H1 (cell line): ENCODE measurements at regions not wholly inside any gene's neighbourhood (a gene's known extent, or its start where the extent isn't known, plus 50 kb on each side); places are given as distances from the start of the nearest gene placed in this dataset.

ENCODE experiments used
- CHD1 ChIP-seq: IDR thresholded peaks from 2 replicates; pipeline ENCODE4 v1.6.1; 2012; ENCODE audit warnings: low read depth, low read length, improper control_type of control experiment
- EGR1 ChIP-seq: IDR thresholded peaks from 2 replicates; pipeline ENCODE4 v1.6.1; 2011; ENCODE audit warnings: low read depth, low read length, borderline replicate concordance
- EZH2 ChIP-seq: fragments of 200-600 bp; sonication (generic); IDR thresholded peaks from 2 replicates; pipeline ENCODE4 v1.7.1; 2012; ENCODE audit warnings: low read depth, mild to moderate bottlenecking, moderate library complexity, low read length, inconsistent platforms; ENCODE audit not compliant: severe bottlenecking
- POLR2A ChIP-seq, 2 experiments: IDR thresholded peaks; 1 replicate in 1 of 2; 2 replicates in 1 of 2; pipeline ENCODE4 v1.6.1; 2011; ENCODE audit warnings: low read depth in 2 of 2, low read length in 2 of 2, mild to moderate bottlenecking in 2 of 2; ENCODE audit errors: control extremely low read depth in 1 of 2
- RAD21 ChIP-seq, 2 experiments: IDR thresholded peaks in 1 of 2; conservative IDR thresholded peaks in 1 of 2; 2 replicates each; pipeline ENCODE4 v1.6.1; 2011; ENCODE audit warnings: low read depth in 2 of 2, low read length in 2 of 2, improper control_type of control experiment in 1 of 2, inconsistent platforms in 1 of 2, mild to moderate bottlenecking in 1 of 2, moderate library complexity in 1 of 2
- RFX5 ChIP-seq: IDR thresholded peaks from 2 replicates; pipeline ENCODE4 v1.6.1; 2011; ENCODE audit warnings: low read depth, low read length, improper control_type of control experiment, borderline replicate concordance
- SP2 ChIP-seq: IDR thresholded peaks from 2 replicates; pipeline ENCODE4 v1.6.1; 2012; ENCODE audit warnings: mild to moderate bottlenecking, low read length, inconsistent platforms
- TAF1 ChIP-seq: IDR thresholded peaks from 2 replicates; pipeline ENCODE4 v1.6.1; 2011; ENCODE audit warnings: mild to moderate bottlenecking, low read depth, low read length
- TF ChIP-seq, protein P1 (sequence below): IDR thresholded peaks from 2 replicates; pipeline ENCODE4 v1.6.1; 2011; ENCODE audit warnings: low read length, improper control_type of control experiment
- TF ChIP-seq, protein P2 (sequence below), 3 experiments: IDR thresholded peaks; 1 replicate in 2 of 3; 2 replicates in 1 of 3; pipeline versions ENCODE4 v1.5.1 to v1.6.1; 2011; ENCODE audit warnings: low read length in 3 of 3, mild to moderate bottlenecking in 3 of 3, inconsistent platforms in 2 of 3, low read depth in 1 of 3, moderate library complexity in 1 of 3; ENCODE audit not compliant: insufficient read depth in 1 of 3; ENCODE audit errors: control extremely low read depth in 1 of 3

DNA sequence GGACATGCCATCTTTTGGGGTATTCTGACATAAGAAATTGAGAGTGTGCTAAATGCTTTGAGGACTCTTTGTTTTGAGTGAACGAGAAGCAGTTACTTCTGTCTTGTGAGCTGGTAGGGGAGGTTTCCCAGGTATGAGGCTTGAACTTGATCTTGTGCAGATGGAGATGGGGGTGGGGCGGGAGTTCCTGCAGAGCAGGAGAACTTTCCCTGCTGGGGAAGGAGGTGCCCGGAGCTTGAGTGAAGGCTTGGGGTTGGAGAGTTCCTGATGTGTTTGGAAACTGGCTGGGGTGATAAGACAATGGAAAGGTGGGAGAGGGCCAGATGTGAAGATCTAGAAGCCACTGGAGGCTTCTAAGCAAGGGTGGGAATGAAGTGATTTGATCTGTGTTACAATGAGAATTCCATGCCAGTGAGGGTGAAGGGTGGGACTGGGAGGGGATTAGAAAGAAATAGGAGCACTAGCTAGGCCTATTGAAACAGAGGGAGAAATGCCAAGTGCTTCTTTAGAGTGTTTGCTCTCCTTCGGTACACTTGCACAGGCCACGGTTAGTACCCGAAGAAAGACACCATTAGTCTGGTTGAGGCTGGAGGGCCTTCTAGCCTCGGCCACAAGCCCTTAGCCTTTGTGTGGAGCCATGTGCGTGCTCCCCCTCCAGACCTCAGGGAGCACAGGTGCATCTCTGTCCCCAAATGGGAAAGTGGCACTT lies 103.5 kb upstream of the STOX2 start:
- TF ChIP-seq RFX5 (no peak), SP2 (no peak), TAF1 (no peak), RAD21 (IDR thresholded peaks at IDR 0.05 in 1 of 2, conservative IDR thresholded peaks at IDR 0.05 in 1 of 2; ENCODE audit: low read depth in 2 of 2, low read length in 2 of 2) (no peak), EZH2 (no peak), CHD1 (no peak), EGR1 (no peak), POLR2A (IDR thresholded peaks at IDR 0.05; ENCODE audit: control extremely low read depth in 1 of 2, low read depth in 2 of 2, low read length in 2 of 2) (no peak)
- TF ChIP-seq, protein P1, sequence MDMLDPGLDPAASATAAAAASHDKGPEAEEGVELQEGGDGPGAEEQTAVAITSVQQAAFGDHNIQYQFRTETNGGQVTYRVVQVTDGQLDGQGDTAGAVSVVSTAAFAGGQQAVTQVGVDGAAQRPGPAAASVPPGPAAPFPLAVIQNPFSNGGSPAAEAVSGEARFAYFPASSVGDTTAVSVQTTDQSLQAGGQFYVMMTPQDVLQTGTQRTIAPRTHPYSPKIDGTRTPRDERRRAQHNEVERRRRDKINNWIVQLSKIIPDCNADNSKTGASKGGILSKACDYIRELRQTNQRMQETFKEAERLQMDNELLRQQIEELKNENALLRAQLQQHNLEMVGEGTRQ = no peak
- TF ChIP-seq, protein P2, sequence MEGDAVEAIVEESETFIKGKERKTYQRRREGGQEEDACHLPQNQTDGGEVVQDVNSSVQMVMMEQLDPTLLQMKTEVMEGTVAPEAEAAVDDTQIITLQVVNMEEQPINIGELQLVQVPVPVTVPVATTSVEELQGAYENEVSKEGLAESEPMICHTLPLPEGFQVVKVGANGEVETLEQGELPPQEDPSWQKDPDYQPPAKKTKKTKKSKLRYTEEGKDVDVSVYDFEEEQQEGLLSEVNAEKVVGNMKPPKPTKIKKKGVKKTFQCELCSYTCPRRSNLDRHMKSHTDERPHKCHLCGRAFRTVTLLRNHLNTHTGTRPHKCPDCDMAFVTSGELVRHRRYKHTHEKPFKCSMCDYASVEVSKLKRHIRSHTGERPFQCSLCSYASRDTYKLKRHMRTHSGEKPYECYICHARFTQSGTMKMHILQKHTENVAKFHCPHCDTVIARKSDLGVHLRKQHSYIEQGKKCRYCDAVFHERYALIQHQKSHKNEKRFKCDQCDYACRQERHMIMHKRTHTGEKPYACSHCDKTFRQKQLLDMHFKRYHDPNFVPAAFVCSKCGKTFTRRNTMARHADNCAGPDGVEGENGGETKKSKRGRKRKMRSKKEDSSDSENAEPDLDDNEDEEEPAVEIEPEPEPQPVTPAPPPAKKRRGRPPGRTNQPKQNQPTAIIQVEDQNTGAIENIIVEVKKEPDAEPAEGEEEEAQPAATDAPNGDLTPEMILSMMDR (IDR thresholded peaks at IDR 0.05; ENCODE audit: control extremely low read depth in 1 of 3, insufficient read depth in 1 of 3, low read depth in 1 of 3, low read length in 3 of 3) = no peak
